ENCODE measurements at regions not wholly inside any gene's neighbourhood (a gene's known extent, or its start where the extent isn't known, plus 50 kb on each side); places are given as distances from the start of the nearest gene placed in this dataset.
"Not testable (repeated sequence)": the region's sequence is repeated elsewhere in the genome, so short reads cannot be mapped to it uniquely, and the experiment has no call there.

GRCh38 chr5:101721543-101721942 is 574.5 kb downstream of the SLCO4C1 start:
- no peak for FAIRE-seq
- no peak for DNase-seq (ENCODE audit: low read depth)
- Histone ChIP-seq H3K27me3 (ENCODE audit: control insufficient read depth, insufficient read depth, low read length) (no peaks in the 10 kb centered on the region), H3K4me3 (ENCODE audit: low read depth, low read length) (no peak overlapping the region), H3K36me3 (ENCODE audit: control insufficient read depth, insufficient read depth, low read length) (no peaks in the 10 kb centered on the region)
- no peak for TF ChIP-seq CTCF (IDR thresholded peaks at IDR 0.05; ENCODE audit: insufficient read depth, low read length, severe bottlenecking)

GRCh38 chr5:101720033-101720432 is 576.1 kb downstream of the SLCO4C1 start:
- Histone ChIP-seq H3K4me3 (ENCODE audit: low read depth, low read length) (no peak overlapping the region), H3K36me3 (ENCODE audit: control insufficient read depth, insufficient read depth, low read length) (no peaks in the 10 kb centered on the region), H3K27me3 (ENCODE audit: control insufficient read depth, insufficient read depth, low read length) (no peaks in the 10 kb centered on the region)
- DNase-seq (ENCODE audit: low read depth) (peak; percentile 69), FAIRE-seq (no peak)
- TF ChIP-seq CTCF (IDR thresholded peaks at IDR 0.05; ENCODE audit: insufficient read depth, low read length, severe bottlenecking): no peak

- Histone ChIP-seq H3K4me3 (ENCODE audit: low read depth, low read length) (no peak overlapping the region), H3K27me3 (ENCODE audit: control insufficient read depth, insufficient read depth, low read length) (no peaks in the 10 kb centered on the region), H3K36me3 (ENCODE audit: control insufficient read depth, insufficient read depth, low read length) (no peaks in the 10 kb centered on the region)
- no peak for TF ChIP-seq CTCF (IDR thresholded peaks at IDR 0.05; ENCODE audit: insufficient read depth, low read length, severe bottlenecking)
- DNase-seq (ENCODE audit: low read depth): no peak
- FAIRE-seq: no peak
These were observed 578.4 kb downstream of the SLCO4C1 start for GRCh38 chr5:101717721-101718120.

GRCh38 chr5:101716941-101717340 is 579.1 kb downstream of the SLCO4C1 start:
- DNase-seq (ENCODE audit: low read depth): no peak
- H3K4me3 ChIP-seq (ENCODE audit: low read depth, low read length): no peak overlapping the region
- no peaks in the 10 kb centered on the region for H3K27me3 ChIP-seq (ENCODE audit: control insufficient read depth, insufficient read depth, low read length)
- no peak for TF ChIP-seq CTCF (IDR thresholded peaks at IDR 0.05; ENCODE audit: insufficient read depth, low read length, severe bottlenecking)
- no peak for FAIRE-seq
- H3K36me3 ChIP-seq (ENCODE audit: control insufficient read depth, insufficient read depth, low read length): no peaks in the 10 kb centered on the region

GRCh38 chr5:101715790-101716189 is 580.3 kb downstream of the SLCO4C1 start:
- not testable (repeated sequence) for H3K36me3 ChIP-seq (ENCODE audit: control insufficient read depth, insufficient read depth, low read length); H3K27me3 ChIP-seq (ENCODE audit: control insufficient read depth, insufficient read depth, low read length); DNase-seq (ENCODE audit: low read depth); FAIRE-seq; H3K4me3 ChIP-seq (ENCODE audit: low read depth, low read length)

- Histone ChIP-seq H3K4me3 (ENCODE audit: low read depth, low read length) (no peak overlapping the region), H3K27me3 (ENCODE audit: control insufficient read depth, insufficient read depth, low read length) (no peaks in the 10 kb centered on the region), H3K36me3 (ENCODE audit: control insufficient read depth, insufficient read depth, low read length) (no peaks in the 10 kb centered on the region)
- no peak for DNase-seq (ENCODE audit: low read depth)
- TF ChIP-seq CTCF (IDR thresholded peaks at IDR 0.05; ENCODE audit: insufficient read depth, low read length, severe bottlenecking): no peak
- no peak for FAIRE-seq
These were observed 606.8 kb downstream of the SLCO4C1 start for GRCh38 chr5:101689306-101689705.

Measured in bronchial epithelial cell (primary cell).